Mucosa of descending colon (tissue), 3 donors: ENCODE measurements at regions not wholly inside any gene's neighbourhood (a gene's known extent, or its start where the extent isn't known, plus 50 kb on each side); places are given as distances from the start of the nearest gene placed in this dataset.

Experiments
- ATAC-seq: fragments of 200-7000 bp; cut with Tn5 transposase; one replicate; pipeline ENCODE4 v1.9.1; 2020; ENCODE audit warnings: mild to moderate bottlenecking, moderate library complexity
- DNase-seq, 3 donors: peaks; one replicate each; pipeline ENCODE4 v3.0.0-alpha.2; 2020
- H3K36me3 ChIP-seq: fragments of 200-600 bp; one replicate; pipeline ENCODE4 v1.8.0; 2021; ENCODE audit warnings: low read depth, mild to moderate bottlenecking
- H3K4me1 ChIP-seq: fragments of 200-600 bp; one replicate; pipeline ENCODE4 v1.8.0; 2021; ENCODE audit warnings: low read depth, mild to moderate bottlenecking
- H3K4me3 ChIP-seq: fragments of 200-600 bp; one replicate; pipeline ENCODE4 v1.8.0; 2021; ENCODE audit warnings: mild to moderate bottlenecking
- H3K9me3 ChIP-seq: fragments of 200-600 bp; one replicate; pipeline ENCODE4 v1.8.0; 2021; ENCODE audit warnings: mild to moderate bottlenecking
- intact Hi-C, 2 donors: fragments of 100-400 bp; cut with DNase I in 1 of 2; cut with micrococcal nuclease in 1 of 2; formaldehyde crosslinking; loops; one replicate each; pipeline versions ENCODE4 v1.11.0 to v1.11.1; 2022; cut with DNase I, micrococcal nuclease
- TF ChIP-seq, protein P1 (sequence below): fragments of 200-600 bp; IDR thresholded peaks from one replicate; pipeline ENCODE4 v1.8.0; 2022; ENCODE audit warnings: antibody characterized with exemption, mild to moderate bottlenecking
- donor health status: DM: no; HTN: no; CAD: no; lungs with moderate emphysema.
- donor health status: DM: no; HTN: no; CAD: no.
- donor health status: DM: no; HTN: yes; CAD: no.

GRCh38 chr3:181855825-181856224 lies 144.1 kb downstream of the SOX2 start:
- ATAC-seq (no peak), DNase-seq (no peak)
- Histone ChIP-seq H3K4me3 (no peak overlapping the region), H3K36me3 (no peaks in the 10 kb centered on the region), H3K9me3 (no peaks in the 10 kb centered on the region), H3K4me1 (no peaks in the 10 kb centered on the region)
- TF ChIP-seq, protein P1, sequence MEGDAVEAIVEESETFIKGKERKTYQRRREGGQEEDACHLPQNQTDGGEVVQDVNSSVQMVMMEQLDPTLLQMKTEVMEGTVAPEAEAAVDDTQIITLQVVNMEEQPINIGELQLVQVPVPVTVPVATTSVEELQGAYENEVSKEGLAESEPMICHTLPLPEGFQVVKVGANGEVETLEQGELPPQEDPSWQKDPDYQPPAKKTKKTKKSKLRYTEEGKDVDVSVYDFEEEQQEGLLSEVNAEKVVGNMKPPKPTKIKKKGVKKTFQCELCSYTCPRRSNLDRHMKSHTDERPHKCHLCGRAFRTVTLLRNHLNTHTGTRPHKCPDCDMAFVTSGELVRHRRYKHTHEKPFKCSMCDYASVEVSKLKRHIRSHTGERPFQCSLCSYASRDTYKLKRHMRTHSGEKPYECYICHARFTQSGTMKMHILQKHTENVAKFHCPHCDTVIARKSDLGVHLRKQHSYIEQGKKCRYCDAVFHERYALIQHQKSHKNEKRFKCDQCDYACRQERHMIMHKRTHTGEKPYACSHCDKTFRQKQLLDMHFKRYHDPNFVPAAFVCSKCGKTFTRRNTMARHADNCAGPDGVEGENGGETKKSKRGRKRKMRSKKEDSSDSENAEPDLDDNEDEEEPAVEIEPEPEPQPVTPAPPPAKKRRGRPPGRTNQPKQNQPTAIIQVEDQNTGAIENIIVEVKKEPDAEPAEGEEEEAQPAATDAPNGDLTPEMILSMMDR: no peak
- intact Hi-C loops: no loop called here

- intact Hi-C loops: no loop called here
- no peaks in the 10 kb centered on the region for H3K4me1 ChIP-seq
- no peaks in the 10 kb centered on the region for H3K36me3 ChIP-seq
- DNase-seq (no peak), ATAC-seq (no peak)
- no peaks in the 10 kb centered on the region for H3K9me3 ChIP-seq
- TF ChIP-seq, protein P1: no peak
- no peak overlapping the region for H3K4me3 ChIP-seq
Measured at GRCh38 chr3:181859518-181859917, 147.8 kb downstream of the SOX2 start.

GRCh38 chr3:181860235-181860634 lies 148.5 kb downstream of the SOX2 start:
- DNase-seq: no peak
- H3K36me3 ChIP-seq: no peaks in the 10 kb centered on the region

GRCh38 chr3:181862502-181862901 lies 150.8 kb downstream of the SOX2 start:
- no peaks in the 10 kb centered on the region for H3K4me1 ChIP-seq
- TF ChIP-seq, protein P1: no peak
- intact Hi-C loops: no loop called here
- DNase-seq (no peak), ATAC-seq (no peak)
- H3K36me3 ChIP-seq: no peaks in the 10 kb centered on the region
- no peaks in the 10 kb centered on the region for H3K9me3 ChIP-seq
- no peak overlapping the region for H3K4me3 ChIP-seq

More at GRCh38 chr3:181860235-181860634, 148.5 kb downstream of the SOX2 start:
- TF ChIP-seq, protein P1: no peak
- no peak for ATAC-seq
- intact Hi-C loops: no loop called here
- H3K9me3 ChIP-seq: no peaks in the 10 kb centered on the region
- no peak overlapping the region for H3K4me3 ChIP-seq
- H3K4me1 ChIP-seq: no peaks in the 10 kb centered on the region

DNA sequence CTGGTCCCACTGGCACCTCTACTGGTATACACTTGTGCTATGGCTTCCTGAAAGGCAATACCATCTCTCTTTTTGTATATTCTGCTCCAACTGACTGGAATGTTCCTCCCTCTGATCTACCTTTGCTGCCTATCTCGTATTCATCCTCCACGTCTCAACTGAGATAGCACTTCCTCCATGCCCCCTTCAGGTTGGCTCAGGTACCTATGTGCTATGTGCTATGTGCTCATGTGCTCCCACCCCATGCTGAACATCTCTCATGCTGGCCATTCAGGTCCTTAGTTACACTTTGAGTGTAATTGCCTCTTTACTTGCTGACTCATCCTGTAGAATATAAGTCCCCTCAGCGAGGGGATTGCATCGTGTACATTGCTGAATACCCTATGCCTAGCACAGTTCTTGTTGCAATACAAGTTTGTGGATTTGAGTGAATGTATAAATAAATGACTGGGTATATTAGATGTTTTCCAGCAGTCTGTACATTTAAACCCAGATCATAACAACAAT lies 156.9 kb downstream of the SOX2 start:
- intact Hi-C loops: no loop called here
- DNase-seq (no peak), ATAC-seq (no peak)

More for the DNA sequence above, 156.9 kb downstream of the SOX2 start:
- Histone ChIP-seq H3K9me3 (no peaks in the 10 kb centered on the region), H3K4me3 (no peak overlapping the region), H3K4me1 (no peaks in the 10 kb centered on the region), H3K36me3 (no peaks in the 10 kb centered on the region)
- TF ChIP-seq, protein P1: no peak
